Astrocyte (in vitro differentiated cells and primary cell): ENCODE measurements at regions not wholly inside any gene's neighbourhood (a gene's known extent, or its start where the extent isn't known, plus 50 kb on each side); places are given as distances from the start of the nearest gene placed in this dataset.

Experiments used
- DNase-seq: peaks from one replicate; pipeline ENCODE4 v3.0.0-alpha.2; 2010; ENCODE audit warnings: low read depth
- FAIRE-seq: peaks from 2 replicates; lab custom pipeline; 2011; peaks lifted over from hg19 to GRCh38; lab: Jason Lieb, UNC
- H2AFZ ChIP-seq: 2 replicates; pipeline ENCODE4 v1.6.0; 2012; ENCODE audit warnings: low read depth, low read length, inconsistent platforms
- H3K27ac ChIP-seq: 2 replicates; pipeline ENCODE4 v1.5.1; 2011; ENCODE audit warnings: low read depth, low read length, inconsistent platforms
- H3K27me3 ChIP-seq: 2 replicates; pipeline ENCODE4 v1.6.0; 2011; ENCODE audit warnings: low read length, inconsistent platforms; ENCODE audit not compliant: insufficient read depth
- H3K36me3 ChIP-seq: 2 replicates; pipeline ENCODE4 v1.5.1; 2011; ENCODE audit warnings: low read length, inconsistent platforms; ENCODE audit not compliant: insufficient read depth
- H3K4me1 ChIP-seq: 2 replicates; pipeline ENCODE4 v1.5.1; 2011; ENCODE audit warnings: low read length, inconsistent platforms; ENCODE audit not compliant: insufficient read depth
- H3K4me2 ChIP-seq: 2 replicates; pipeline ENCODE4 v1.6.0; 2012; ENCODE audit warnings: low read length, inconsistent platforms
- H3K4me3 ChIP-seq: 2 replicates; pipeline ENCODE4 v1.5.1; 2011; ENCODE audit warnings: low read depth, mild to moderate bottlenecking, low read length, inconsistent platforms; ENCODE audit not compliant: insufficient read depth
- H3K79me2 ChIP-seq: 2 replicates; pipeline ENCODE4 v1.6.0; 2012; ENCODE audit warnings: mild to moderate bottlenecking, low read length, inconsistent platforms; ENCODE audit not compliant: insufficient read depth
- H3K9ac ChIP-seq: 2 replicates; pipeline ENCODE4 v1.6.0; 2012; ENCODE audit warnings: mild to moderate bottlenecking, low read length, inconsistent platforms
- H3K9me3 ChIP-seq: 2 replicates; pipeline ENCODE4 v1.5.1; 2012; ENCODE audit warnings: low read depth, mild to moderate bottlenecking, low read length, inconsistent platforms; ENCODE audit not compliant: insufficient read depth
- H4K20me1 ChIP-seq: 2 replicates; pipeline ENCODE4 v1.6.0; 2012; ENCODE audit warnings: low read length, inconsistent platforms; ENCODE audit not compliant: insufficient read depth
- H3K27ac Mint-ChIP-seq: one replicate; pipeline ENCODE4 v1.8.0; 2021; ENCODE audit warnings: mild to moderate bottlenecking, mixed read lengths; ENCODE audit not compliant: unreplicated experiment
- H3K27me3 Mint-ChIP-seq: one replicate; pipeline ENCODE4 v1.8.0; 2021; ENCODE audit warnings: low read depth, mixed read lengths; ENCODE audit not compliant: unreplicated experiment
- H3K36me3 Mint-ChIP-seq: one replicate; pipeline ENCODE4 v1.8.0; 2021; ENCODE audit warnings: low read depth, mixed read lengths; ENCODE audit not compliant: unreplicated experiment
- H3K4me1 Mint-ChIP-seq: one replicate; pipeline ENCODE4 v1.8.0; 2021; ENCODE audit warnings: low read depth, mixed read lengths; ENCODE audit not compliant: unreplicated experiment
- H3K4me3 Mint-ChIP-seq: one replicate; pipeline ENCODE4 v1.8.0; 2021; ENCODE audit warnings: mild to moderate bottlenecking, moderate library complexity, mixed read lengths; ENCODE audit not compliant: unreplicated experiment
- H3K9me3 Mint-ChIP-seq: one replicate; pipeline ENCODE4 v1.8.0; 2021; ENCODE audit warnings: mild to moderate bottlenecking, mixed read lengths; ENCODE audit not compliant: unreplicated experiment
- CTCF ChIP-seq: IDR thresholded peaks from 2 replicates; pipeline ENCODE4 v1.5.1; 2011; ENCODE audit warnings: low read depth, mild to moderate bottlenecking, inconsistent platforms, low read length, moderate library complexity; ENCODE audit not compliant: insufficient read depth
- EZH2 ChIP-seq: IDR thresholded peaks from 2 replicates; pipeline ENCODE4 v1.6.1; 2012; ENCODE audit warnings: mild to moderate bottlenecking, low read length, inconsistent platforms; ENCODE audit not compliant: insufficient read depth

- peak; percentile 74 for TF ChIP-seq CTCF
- TF ChIP-seq EZH2: no peak
- H3K27ac Mint-ChIP-seq: no peak overlapping the region
- Histone ChIP-seq H3K4me2 (no peak overlapping the region), H3K27me3 (no peaks in the 10 kb centered on the region), H3K27ac (no peak overlapping the region), H4K20me1 (no peaks in the 10 kb centered on the region), H3K4me3 (no peak overlapping the region), H3K79me2 (no peaks in the 10 kb centered on the region), H3K9ac (no peak overlapping the region), H2AFZ (no peak overlapping the region), H3K4me1 (no peaks in the 10 kb centered on the region), H3K36me3 (no peaks in the 10 kb centered on the region), H3K9me3 (no peaks in the 10 kb centered on the region)
- H3K36me3 Mint-ChIP-seq: no peaks in the 10 kb centered on the region
- H3K9me3 Mint-ChIP-seq: no peaks in the 10 kb centered on the region
- peak; percentile 92 for FAIRE-seq
- no peak overlapping the region for H3K4me3 Mint-ChIP-seq
- H3K4me1 Mint-ChIP-seq: peaks cover 18% of the 10 kb centered on the region
- no peaks in the 10 kb centered on the region for H3K27me3 Mint-ChIP-seq
- peak; percentile 34 for DNase-seq
Measured at GRCh38 chr13:33931397-33932311, 113.7 kb downstream of the RFC3 start.

GRCh38 chr13:33932769-33933406 lies 114.9 kb downstream of the RFC3 start:
- H3K4me1 ChIP-seq: no peaks in the 10 kb centered on the region
- DNase-seq (peak; percentile 75), FAIRE-seq (no peak)
- no peak for TF ChIP-seq EZH2
- no peak for TF ChIP-seq CTCF
- no peaks in the 10 kb centered on the region for H3K36me3 Mint-ChIP-seq
- H3K4me2 ChIP-seq: no peak overlapping the region
- peak overlapping the region; percentile 59 for H3K27ac Mint-ChIP-seq
- H3K36me3 ChIP-seq: no peaks in the 10 kb centered on the region
- H3K4me3 Mint-ChIP-seq: no peak overlapping the region
- H3K79me2 ChIP-seq: no peaks in the 10 kb centered on the region
- no peak overlapping the region for H3K4me3 ChIP-seq
- no peak overlapping the region for H3K9ac ChIP-seq
- no peaks in the 10 kb centered on the region for H3K27me3 ChIP-seq
- peaks cover 20% of the 10 kb centered on the region for H3K4me1 Mint-ChIP-seq
- no peaks in the 10 kb centered on the region for H3K27me3 Mint-ChIP-seq
- no peak overlapping the region for H2AFZ ChIP-seq
- no peak overlapping the region for H3K27ac ChIP-seq
- H4K20me1 ChIP-seq: no peaks in the 10 kb centered on the region
- H3K9me3 ChIP-seq: no peaks in the 10 kb centered on the region
- no peaks in the 10 kb centered on the region for H3K9me3 Mint-ChIP-seq
